ENCODE measurements at regions not wholly inside any gene's neighbourhood (a gene's known extent, or its start where the extent isn't known, plus 50 kb on each side); places are given as distances from the start of the nearest gene placed in this dataset.

DNA sequence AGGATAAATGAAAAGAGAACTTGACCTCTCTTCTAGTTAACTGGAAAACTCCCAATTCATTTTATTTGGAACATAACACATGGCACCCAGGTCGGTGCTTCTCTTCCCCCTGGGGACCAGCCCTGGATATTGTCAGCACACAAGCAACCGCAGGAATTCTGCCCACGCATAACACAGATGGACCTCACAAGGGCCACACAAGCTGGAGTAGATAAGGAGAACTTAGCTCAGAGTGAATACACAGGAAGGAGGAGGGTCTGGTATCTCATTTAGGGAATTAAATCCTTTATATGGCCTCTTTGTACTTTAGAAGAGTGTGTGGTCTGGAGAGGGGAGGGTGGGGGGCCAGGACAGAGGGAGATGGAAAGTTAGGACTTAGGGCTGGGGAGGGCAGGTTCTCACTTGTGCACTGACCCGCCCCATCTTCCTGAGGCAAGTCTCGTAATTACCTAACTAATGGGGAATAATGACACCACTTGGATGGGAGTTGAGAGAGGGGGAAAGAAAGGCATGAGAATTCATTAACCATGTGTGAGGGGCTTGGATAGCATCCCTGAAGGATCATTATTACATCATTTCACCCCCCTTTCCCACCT lies 341.2 kb upstream of the WWC1 start:
- Histone ChIP-seq H3K9me3 (peaks cover 0 to 5% (median 0%) of the 10 kb centered on the region in 8 donors), H3K27me3 (replicated peaks in 1 of 7) (no peaks in the 10 kb centered on the region), H3K36me3 (no peaks in the 10 kb centered on the region), H3K4me3 (no peak overlapping the region), H3K27ac (no peak overlapping the region), H3K4me1 (no peaks in the 10 kb centered on the region)
- no peak for DNase-seq
- intact Hi-C loops (cut with DNase I; ENCODE audit: low total_unique reads): no loop called here
- TF ChIP-seq POLR2A (IDR thresholded peaks at IDR 0.05) (no peak), POLR2AphosphoS5 (IDR thresholded peaks at IDR 0.05) (no peak)
- TF ChIP-seq, protein P1, sequence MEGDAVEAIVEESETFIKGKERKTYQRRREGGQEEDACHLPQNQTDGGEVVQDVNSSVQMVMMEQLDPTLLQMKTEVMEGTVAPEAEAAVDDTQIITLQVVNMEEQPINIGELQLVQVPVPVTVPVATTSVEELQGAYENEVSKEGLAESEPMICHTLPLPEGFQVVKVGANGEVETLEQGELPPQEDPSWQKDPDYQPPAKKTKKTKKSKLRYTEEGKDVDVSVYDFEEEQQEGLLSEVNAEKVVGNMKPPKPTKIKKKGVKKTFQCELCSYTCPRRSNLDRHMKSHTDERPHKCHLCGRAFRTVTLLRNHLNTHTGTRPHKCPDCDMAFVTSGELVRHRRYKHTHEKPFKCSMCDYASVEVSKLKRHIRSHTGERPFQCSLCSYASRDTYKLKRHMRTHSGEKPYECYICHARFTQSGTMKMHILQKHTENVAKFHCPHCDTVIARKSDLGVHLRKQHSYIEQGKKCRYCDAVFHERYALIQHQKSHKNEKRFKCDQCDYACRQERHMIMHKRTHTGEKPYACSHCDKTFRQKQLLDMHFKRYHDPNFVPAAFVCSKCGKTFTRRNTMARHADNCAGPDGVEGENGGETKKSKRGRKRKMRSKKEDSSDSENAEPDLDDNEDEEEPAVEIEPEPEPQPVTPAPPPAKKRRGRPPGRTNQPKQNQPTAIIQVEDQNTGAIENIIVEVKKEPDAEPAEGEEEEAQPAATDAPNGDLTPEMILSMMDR (IDR thresholded peaks at IDR 0.05 in 8 of 11, conservative IDR thresholded peaks at IDR 0.05 in 3 of 11): no peak
- WGBS, 5 donors: 65 to 91% (median 74%) methylated on average over 5 of the region's 5 CpGs

DNA sequence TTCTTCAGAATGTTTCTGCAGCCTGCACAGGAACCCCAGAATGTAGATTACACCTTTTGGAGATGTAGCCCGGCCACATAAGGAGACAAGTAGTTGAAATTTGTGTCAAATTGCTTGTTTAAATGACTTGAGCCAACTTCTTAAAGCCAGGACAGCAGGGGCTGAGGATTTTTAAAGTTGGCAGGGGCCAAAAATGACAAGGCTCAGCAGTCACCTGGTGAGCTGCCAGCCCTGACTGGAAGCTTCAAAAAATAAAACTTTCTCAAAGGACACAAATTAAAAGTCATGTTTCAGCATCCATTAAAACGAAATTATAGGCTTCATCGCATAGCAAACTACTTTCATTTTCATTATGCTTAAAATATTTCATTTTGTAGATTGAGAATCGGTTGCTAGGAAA lies 340.3 kb upstream of the WWC1 start:
- Histone ChIP-seq H3K9me3 (peaks cover 0 to 12% (median 0%) of the 10 kb centered on the region in 8 donors), H3K36me3 (no peaks in the 10 kb centered on the region), H3K27me3 (replicated peaks in 1 of 7) (no peaks in the 10 kb centered on the region), H3K4me3 (no peak overlapping the region), H3K4me1 (no peaks in the 10 kb centered on the region), H3K27ac (no peak overlapping the region)
- TF ChIP-seq POLR2AphosphoS5 (IDR thresholded peaks at IDR 0.05): no peak
- no peak for TF ChIP-seq POLR2A (IDR thresholded peaks at IDR 0.05)
- TF ChIP-seq, protein P1 (IDR thresholded peaks at IDR 0.05 in 8 of 11, conservative IDR thresholded peaks at IDR 0.05 in 3 of 11): no peak
- 25 to 46% (median 33%) methylated on average over 4 of the region's 4 CpGs for WGBS, 5 donors
- intact Hi-C loops (cut with DNase I; ENCODE audit: low total_unique reads): no loop called here
- no peak for DNase-seq

DNA sequence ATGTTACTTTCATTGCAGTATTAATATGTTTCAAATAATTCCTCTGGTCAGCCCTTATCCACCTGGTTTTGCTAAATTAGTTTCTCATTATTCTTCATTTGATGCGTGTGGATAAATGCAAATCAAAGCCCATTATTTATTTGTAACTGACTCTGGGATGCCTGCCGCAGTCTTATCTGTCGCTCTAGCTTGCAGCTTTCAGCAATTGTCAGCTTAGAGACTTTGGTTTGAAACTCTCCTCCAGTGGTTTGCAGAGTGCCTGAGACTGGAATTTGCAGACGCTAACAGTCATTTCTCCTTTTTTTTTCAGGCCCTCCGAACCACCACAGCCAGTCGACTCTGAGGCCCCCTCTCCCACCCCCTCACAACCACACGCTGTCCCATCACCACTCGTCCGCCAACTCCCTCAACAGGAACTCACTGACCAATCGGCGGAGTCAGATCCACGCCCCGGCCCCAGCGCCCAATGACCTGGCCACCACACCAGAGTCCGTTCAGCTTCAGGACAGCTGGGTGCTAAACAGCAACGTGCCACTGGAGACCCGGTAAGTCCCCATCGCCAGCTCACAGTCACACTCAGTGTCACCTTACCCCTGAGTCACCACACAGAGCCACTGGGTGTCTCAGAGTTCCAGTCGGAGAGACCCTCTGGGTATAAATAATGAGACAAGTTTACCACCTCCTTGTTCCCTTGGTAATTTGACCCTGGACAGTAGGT lies 339.0 kb upstream of the WWC1 start:
- Histone ChIP-seq H3K27me3 (replicated peaks in 1 of 7) (no peaks in the 10 kb centered on the region), H3K36me3 (no peaks in the 10 kb centered on the region), H3K9me3 (peaks cover 0 to 13% (median 3%) of the 10 kb centered on the region in 8 donors), H3K4me1 (no peaks in the 10 kb centered on the region), H3K27ac (no peak overlapping the region), H3K4me3 (no peak overlapping the region)
- TF ChIP-seq POLR2A (IDR thresholded peaks at IDR 0.05): no peak
- no peak for TF ChIP-seq POLR2AphosphoS5 (IDR thresholded peaks at IDR 0.05)
- TF ChIP-seq, protein P1 (IDR thresholded peaks at IDR 0.05 in 8 of 11, conservative IDR thresholded peaks at IDR 0.05 in 3 of 11): no peak
- 76 to 84% (median 82%) methylated on average over 17 to 19 of the region's 19 CpGs for WGBS, 5 donors
- no peak for DNase-seq
- intact Hi-C loops (cut with DNase I; ENCODE audit: low total_unique reads): no loop called here

DNA sequence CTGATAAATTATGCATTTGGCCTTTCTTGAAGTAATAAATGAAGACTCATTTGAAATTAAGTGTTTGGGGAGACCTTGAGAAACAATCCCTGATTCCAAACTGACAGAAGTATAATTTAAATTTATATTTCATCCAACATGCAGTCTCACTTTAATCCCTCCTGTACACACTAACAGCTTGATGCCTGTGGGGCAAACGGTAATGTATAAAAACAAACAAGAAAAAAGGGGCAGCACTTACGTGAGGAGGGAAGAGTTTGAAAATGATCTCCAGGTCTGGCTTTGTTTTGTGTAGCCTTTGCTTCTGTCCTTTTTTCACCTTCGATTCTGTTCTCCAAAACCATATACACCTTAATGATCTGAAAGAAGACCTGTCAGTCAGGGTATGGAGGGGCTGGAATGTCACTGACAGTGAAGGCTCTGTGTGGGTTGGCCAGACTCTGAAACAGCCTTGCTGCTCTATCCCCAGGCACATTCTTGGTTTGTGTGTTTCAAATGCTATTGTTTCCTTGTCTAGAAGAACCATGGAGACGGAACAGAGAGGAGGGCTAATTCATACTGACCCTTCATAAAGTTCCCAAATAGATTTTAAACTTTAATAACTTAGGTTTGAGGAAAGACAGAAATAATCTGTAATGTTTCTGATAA lies 338.2 kb upstream of the WWC1 start:
- Histone ChIP-seq H3K27me3 (replicated peaks in 1 of 7) (no peaks in the 10 kb centered on the region), H3K9me3 (peaks cover 0 to 19% (median 5%) of the 10 kb centered on the region in 8 donors), H3K4me1 (no peaks in the 10 kb centered on the region), H3K36me3 (no peaks in the 10 kb centered on the region), H3K4me3 (no peak overlapping the region), H3K27ac (no peak overlapping the region)
- intact Hi-C loops (cut with DNase I; ENCODE audit: low total_unique reads): no loop called here
- DNase-seq: no peak
- 80 to 91% (median 83%) methylated on average over 4 of the region's 4 CpGs for WGBS, 5 donors
- TF ChIP-seq, protein P1 (IDR thresholded peaks at IDR 0.05 in 8 of 11, conservative IDR thresholded peaks at IDR 0.05 in 3 of 11): no peak
- no peak for TF ChIP-seq POLR2AphosphoS5 (IDR thresholded peaks at IDR 0.05)
- no peak for TF ChIP-seq POLR2A (IDR thresholded peaks at IDR 0.05)
